BJ (cell line): ENCODE measurements at regions not wholly inside any gene's neighbourhood (a gene's known extent, or its start where the extent isn't known, plus 50 kb on each side); places are given as distances from the start of the nearest gene placed in this dataset.

Experiments
- CTCF ChIA-PET: fragments of 350-600 bp; formaldehyde crosslinking; extraction: SDS; loops from one replicate; lab custom pipeline; 2021; ENCODE audit warnings: antibody characterized with exemption, inconsistent platforms; lab: Yijun Ruan, JAX
- POLR2A ChIA-PET: fragments of 300-600 bp; sonication (Branson Sonifier 250); formaldehyde crosslinking; extraction: SDS; loops from one replicate; lab custom pipeline; 2021; ENCODE audit warnings: antibody characterized with exemption; lab: Charles Lee
- DNase-seq: peaks from one replicate; pipeline ENCODE4 v3.0.0-alpha.2; 2011; ENCODE audit warnings: low read depth
- H3K27me3 ChIP-seq: 2 replicates; pipeline ENCODE4 v1.6.0; 2011; ENCODE audit warnings: low read length; ENCODE audit not compliant: control insufficient read depth, insufficient read depth
- H3K36me3 ChIP-seq: 2 replicates; pipeline ENCODE4 v1.5.1; 2011; ENCODE audit warnings: low read length; ENCODE audit not compliant: control insufficient read depth, insufficient read depth
- H3K4me3 ChIP-seq: 2 replicates; pipeline ENCODE4 v1.5.1; 2011; ENCODE audit warnings: low read depth, mild to moderate bottlenecking, control low read depth, low read length
- TF ChIP-seq, protein P1 (sequence below): IDR thresholded peaks from 2 replicates; pipeline ENCODE4 v1.5.1; 2011; ENCODE audit warnings: low read depth, mild to moderate bottlenecking, control low read depth, inconsistent platforms, low read length, moderate library complexity; ENCODE audit not compliant: insufficient read depth

DNA sequence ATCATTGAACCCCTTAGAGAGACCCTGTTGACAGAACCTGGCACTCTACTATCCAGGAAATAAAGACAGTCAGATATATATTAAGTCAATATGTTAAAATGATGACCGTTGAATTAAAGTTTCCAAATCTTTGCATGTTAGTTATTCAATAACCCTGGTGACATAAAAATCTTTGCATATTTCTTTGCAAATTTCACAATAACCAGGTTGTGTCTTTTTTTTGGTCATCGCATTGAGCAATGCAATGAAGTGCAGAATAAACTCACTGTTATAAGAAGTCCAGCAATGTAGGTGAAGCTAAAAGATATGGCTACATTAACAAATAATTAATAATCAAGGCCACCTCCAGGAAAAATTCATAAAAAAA lies 596.9 kb downstream of the NYAP2 start:
- no peak for DNase-seq
- ChIA-PET POLR2A (interaction anchor here (0.6 to 0.7 kb wide), 2 partner anchors 34 to 67 kb away, joined by 3 read pairs; no protein-coding TSS in a partner anchor), CTCF (no interaction called here)
- TF ChIP-seq, protein P1, sequence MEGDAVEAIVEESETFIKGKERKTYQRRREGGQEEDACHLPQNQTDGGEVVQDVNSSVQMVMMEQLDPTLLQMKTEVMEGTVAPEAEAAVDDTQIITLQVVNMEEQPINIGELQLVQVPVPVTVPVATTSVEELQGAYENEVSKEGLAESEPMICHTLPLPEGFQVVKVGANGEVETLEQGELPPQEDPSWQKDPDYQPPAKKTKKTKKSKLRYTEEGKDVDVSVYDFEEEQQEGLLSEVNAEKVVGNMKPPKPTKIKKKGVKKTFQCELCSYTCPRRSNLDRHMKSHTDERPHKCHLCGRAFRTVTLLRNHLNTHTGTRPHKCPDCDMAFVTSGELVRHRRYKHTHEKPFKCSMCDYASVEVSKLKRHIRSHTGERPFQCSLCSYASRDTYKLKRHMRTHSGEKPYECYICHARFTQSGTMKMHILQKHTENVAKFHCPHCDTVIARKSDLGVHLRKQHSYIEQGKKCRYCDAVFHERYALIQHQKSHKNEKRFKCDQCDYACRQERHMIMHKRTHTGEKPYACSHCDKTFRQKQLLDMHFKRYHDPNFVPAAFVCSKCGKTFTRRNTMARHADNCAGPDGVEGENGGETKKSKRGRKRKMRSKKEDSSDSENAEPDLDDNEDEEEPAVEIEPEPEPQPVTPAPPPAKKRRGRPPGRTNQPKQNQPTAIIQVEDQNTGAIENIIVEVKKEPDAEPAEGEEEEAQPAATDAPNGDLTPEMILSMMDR, result no peak
- Histone ChIP-seq H3K27me3 (no peaks in the 10 kb centered on the region), H3K4me3 (no peak overlapping the region), H3K36me3 (no peaks in the 10 kb centered on the region)

DNA sequence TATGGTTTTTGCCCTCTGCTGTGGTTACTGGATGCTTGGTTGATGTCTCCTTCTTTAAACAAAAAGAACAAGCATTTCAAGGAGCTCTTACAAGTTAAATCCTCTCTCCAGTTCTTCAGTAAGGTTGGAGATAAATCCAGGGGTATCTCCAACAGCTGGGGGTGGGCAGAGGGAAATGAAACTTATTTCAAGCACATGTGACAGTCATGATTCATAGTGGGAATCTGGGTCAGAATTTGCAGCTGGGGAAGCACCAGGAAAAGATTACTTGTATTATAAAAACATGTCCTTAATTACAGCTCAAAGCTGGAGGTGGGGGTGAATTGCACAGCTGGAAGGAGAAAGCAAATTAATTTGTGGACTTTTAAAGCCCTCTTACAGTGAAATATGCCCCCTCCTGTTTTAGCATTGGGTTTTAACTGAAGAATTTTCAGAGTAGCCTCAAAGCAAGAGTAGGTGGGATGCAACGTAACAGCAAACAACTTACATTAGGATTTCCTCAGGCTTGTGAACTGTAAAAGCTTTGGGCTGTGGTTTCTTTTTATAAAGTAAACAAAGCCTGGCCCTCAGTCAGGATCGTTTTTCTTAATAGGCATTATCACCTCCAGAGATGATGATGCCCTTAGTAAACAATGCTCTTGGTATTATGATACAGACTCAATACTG lies 596.4 kb downstream of the NYAP2 start:
- no peak for DNase-seq
- ChIA-PET CTCF (no interaction called here), POLR2A (interaction anchor here (0.6 kb wide), 1 partner anchor 67 kb away, joined by 3 read pairs; no protein-coding TSS in a partner anchor)
- H3K27me3 ChIP-seq, result no peaks in the 10 kb centered on the region
- no peak overlapping the region for H3K4me3 ChIP-seq
- TF ChIP-seq, protein P1, result no peak
- no peaks in the 10 kb centered on the region for H3K36me3 ChIP-seq

DNA sequence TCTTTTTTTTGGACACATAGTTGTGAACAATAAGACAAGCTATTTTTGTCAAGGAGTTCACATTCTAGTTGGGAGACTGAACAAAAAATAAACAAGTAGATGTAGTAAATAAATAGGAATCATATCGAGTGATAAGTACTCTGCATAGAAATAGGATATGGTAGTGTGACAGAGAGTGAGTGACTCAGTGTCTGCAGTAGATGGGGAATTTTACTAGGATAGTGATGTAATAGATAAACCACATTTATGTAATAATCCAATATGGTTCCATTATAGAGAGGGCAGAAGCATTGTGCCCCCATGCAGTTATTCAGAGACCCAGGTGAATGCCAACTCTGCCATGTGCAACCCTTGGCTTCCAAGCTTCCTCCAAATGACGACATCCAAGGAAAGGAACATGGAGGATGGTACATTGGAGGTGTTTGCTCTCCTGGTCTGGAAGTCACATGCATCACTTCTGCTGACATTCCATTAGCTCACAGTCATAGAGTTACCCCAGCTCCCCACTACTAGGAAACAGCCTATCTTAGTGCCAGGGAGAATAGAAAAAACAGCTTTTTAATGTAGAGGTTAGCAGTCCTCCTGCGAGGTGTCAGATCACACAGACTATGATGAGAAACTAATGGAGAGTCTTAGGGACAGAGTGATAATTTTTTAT lies 595.4 kb downstream of the NYAP2 start:
- TF ChIP-seq, protein P1, result no peak
- no peaks in the 10 kb centered on the region for H3K27me3 ChIP-seq
- no peaks in the 10 kb centered on the region for H3K36me3 ChIP-seq
- ChIA-PET CTCF (interaction anchor here (0.6 kb wide), 1 partner anchor 151 kb away, joined by 3 read pairs; no protein-coding TSS in a partner anchor), POLR2A (interaction anchor here (0.6 kb wide), 1 partner anchor 812 kb away, joined by 3 read pairs; no protein-coding TSS in a partner anchor)
- H3K4me3 ChIP-seq, result no peak overlapping the region
- no peak for DNase-seq

DNA sequence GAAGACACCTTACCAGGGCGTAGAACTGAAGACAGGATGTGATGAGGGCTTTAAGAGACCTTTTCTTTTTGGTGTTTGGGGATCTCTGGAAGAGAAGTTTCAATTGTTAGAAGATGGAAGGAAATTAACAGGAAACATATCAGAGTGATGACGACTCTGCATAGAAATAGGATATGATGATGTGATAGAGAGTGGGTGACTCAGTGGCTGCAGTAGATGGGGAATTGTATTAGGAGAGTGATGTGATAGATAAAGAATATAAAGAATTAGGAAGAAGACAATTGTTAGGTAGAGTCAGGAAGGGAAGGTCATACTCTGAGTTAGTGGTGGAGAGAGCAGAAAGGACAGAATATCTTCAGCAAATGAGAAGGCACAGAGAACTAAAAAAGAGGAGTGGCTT lies 593.9 kb downstream of the NYAP2 start:
- DNase-seq, result no peak
- no peak overlapping the region for H3K4me3 ChIP-seq
- H3K27me3 ChIP-seq, result no peaks in the 10 kb centered on the region
- POLR2A ChIA-PET, result no interaction called here
- TF ChIP-seq, protein P1, result no peak
- H3K36me3 ChIP-seq, result no peaks in the 10 kb centered on the region
- CTCF ChIA-PET, result no interaction called here

DNA sequence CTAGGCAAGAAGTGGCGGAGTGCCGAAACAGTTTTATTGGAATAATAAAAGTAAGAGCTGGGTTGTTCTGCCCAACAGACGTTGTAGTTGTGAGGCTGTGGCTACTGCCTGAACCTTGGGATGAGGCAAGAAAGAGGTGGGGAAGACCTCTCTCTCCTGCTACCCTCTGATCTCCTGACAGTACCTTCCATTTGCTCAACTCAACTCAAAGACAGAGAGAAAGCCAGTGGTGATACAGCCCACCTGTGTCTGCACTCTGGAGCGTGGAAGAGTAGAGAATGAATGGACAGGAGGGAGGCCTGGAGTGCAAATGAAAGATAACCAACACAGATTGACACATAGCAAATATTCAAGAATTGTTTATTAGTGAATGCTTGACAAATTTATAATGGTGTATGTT lies 590.3 kb downstream of the NYAP2 start:
- CTCF ChIA-PET, result no interaction called here
- POLR2A ChIA-PET, result interaction anchor here (0.7 kb wide), 1 partner anchor 431 kb away, joined by 3 read pairs; no protein-coding TSS in a partner anchor
- TF ChIP-seq, protein P1, result no peak
- H3K27me3 ChIP-seq, result no peaks in the 10 kb centered on the region
- H3K36me3 ChIP-seq, result no peaks in the 10 kb centered on the region
- DNase-seq, result no peak
- H3K4me3 ChIP-seq, result no peak overlapping the region
